ENCODE measurements at regions not wholly inside any gene's neighbourhood (a gene's known extent, or its start where the extent isn't known, plus 50 kb on each side); places are given as distances from the start of the nearest gene placed in this dataset.

DNA sequence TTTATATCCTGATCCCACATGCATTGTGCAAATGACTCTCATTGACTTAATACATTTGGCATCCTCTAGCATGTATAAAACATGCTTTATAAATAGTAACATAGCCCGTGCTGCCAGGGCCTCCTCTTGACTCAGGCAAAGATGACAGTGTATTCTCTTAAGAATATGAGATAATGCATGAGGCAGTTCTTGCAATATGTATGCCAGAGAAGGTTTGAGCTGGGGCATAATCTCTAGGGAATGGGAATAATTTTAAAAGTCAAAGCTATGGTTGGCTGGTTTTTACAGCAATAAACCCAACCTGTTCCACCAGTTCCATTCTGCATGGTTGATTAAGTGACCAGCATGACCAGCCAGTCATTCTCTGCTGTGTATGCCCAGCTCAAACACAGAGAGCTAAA lies 179.0 kb upstream of the PFN2 start:
- H3K4me3 Mint-ChIP-seq, result no peak overlapping the region
- DNase-seq (ENCODE audit: low read depth, low spot score), result no peak

DNA sequence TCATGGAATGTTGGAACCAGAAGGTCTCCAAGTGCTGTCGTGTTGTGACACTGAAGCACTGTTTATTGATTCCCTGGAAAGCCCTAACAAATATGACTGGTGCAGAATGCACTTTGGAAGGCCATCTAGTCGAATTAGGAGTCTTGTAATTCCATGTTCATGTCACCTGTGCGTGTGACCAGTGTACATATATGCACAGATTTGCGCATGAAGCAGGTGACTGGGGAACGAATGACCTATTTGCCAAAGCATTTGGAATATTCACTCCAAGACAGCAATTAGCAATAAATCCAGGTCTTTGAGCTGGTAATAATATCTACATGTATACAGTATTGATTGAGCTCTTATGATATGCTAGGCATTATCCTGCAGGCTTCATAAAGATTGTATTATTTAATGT lies 177.5 kb upstream of the PFN2 start:
- TF ChIP-seq, protein P1, sequence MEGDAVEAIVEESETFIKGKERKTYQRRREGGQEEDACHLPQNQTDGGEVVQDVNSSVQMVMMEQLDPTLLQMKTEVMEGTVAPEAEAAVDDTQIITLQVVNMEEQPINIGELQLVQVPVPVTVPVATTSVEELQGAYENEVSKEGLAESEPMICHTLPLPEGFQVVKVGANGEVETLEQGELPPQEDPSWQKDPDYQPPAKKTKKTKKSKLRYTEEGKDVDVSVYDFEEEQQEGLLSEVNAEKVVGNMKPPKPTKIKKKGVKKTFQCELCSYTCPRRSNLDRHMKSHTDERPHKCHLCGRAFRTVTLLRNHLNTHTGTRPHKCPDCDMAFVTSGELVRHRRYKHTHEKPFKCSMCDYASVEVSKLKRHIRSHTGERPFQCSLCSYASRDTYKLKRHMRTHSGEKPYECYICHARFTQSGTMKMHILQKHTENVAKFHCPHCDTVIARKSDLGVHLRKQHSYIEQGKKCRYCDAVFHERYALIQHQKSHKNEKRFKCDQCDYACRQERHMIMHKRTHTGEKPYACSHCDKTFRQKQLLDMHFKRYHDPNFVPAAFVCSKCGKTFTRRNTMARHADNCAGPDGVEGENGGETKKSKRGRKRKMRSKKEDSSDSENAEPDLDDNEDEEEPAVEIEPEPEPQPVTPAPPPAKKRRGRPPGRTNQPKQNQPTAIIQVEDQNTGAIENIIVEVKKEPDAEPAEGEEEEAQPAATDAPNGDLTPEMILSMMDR (conservative IDR thresholded peaks at IDR 0.05), result no peak
- Mint-ChIP-seq H3K36me3 (ENCODE audit: low read depth) (no peaks in the 10 kb centered on the region), H3K4me1 (peaks cover 13% of the 10 kb centered on the region), H3K4me3 (no peak overlapping the region), H3K9me3 (peaks cover 2% of the 10 kb centered on the region), H3K27ac (ENCODE audit: unreplicated experiment) (no peak overlapping the region), H3K27me3 (ENCODE audit: low read depth) (no peaks in the 10 kb centered on the region)
- DNase-seq (ENCODE audit: low read depth, low spot score), result no peak

More for the DNA sequence above, 179.0 kb upstream of the PFN2 start:
- Mint-ChIP-seq H3K27me3 (ENCODE audit: low read depth) (no peaks in the 10 kb centered on the region), H3K4me1 (peaks cover 13% of the 10 kb centered on the region), H3K36me3 (ENCODE audit: low read depth) (no peaks in the 10 kb centered on the region), H3K27ac (ENCODE audit: unreplicated experiment) (no peak overlapping the region), H3K9me3 (peaks cover 6% of the 10 kb centered on the region)
- TF ChIP-seq, protein P1 (conservative IDR thresholded peaks at IDR 0.05), result no peak

DNA sequence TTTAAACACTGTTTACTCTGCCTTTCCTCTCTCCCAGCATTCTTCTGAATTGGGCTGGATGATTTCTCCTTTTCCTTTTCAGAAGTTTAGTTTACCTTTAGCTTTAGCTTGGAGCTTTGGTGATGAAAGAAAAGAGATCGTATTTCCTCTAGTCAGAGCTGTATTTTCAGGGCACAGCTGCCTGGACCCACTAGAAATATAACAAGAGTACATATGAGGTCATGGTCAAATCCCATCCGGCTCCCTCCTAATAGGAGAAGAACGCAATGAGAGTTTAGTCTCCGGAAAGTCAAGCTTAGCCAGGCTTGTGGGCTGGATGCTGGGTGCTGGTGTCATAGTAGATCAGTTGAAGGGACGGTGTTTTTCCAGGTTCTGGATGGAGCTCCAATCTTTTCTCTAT lies 177.1 kb upstream of the PFN2 start:
- Mint-ChIP-seq H3K4me3 (no peak overlapping the region), H3K4me1 (peaks cover 13% of the 10 kb centered on the region), H3K36me3 (ENCODE audit: low read depth) (no peaks in the 10 kb centered on the region), H3K9me3 (peaks cover 1% of the 10 kb centered on the region), H3K27me3 (ENCODE audit: low read depth) (no peaks in the 10 kb centered on the region), H3K27ac (ENCODE audit: unreplicated experiment) (no peak overlapping the region)
- DNase-seq (ENCODE audit: low read depth, low spot score), result no peak
- TF ChIP-seq, protein P1 (conservative IDR thresholded peaks at IDR 0.05), result no peak

DNA sequence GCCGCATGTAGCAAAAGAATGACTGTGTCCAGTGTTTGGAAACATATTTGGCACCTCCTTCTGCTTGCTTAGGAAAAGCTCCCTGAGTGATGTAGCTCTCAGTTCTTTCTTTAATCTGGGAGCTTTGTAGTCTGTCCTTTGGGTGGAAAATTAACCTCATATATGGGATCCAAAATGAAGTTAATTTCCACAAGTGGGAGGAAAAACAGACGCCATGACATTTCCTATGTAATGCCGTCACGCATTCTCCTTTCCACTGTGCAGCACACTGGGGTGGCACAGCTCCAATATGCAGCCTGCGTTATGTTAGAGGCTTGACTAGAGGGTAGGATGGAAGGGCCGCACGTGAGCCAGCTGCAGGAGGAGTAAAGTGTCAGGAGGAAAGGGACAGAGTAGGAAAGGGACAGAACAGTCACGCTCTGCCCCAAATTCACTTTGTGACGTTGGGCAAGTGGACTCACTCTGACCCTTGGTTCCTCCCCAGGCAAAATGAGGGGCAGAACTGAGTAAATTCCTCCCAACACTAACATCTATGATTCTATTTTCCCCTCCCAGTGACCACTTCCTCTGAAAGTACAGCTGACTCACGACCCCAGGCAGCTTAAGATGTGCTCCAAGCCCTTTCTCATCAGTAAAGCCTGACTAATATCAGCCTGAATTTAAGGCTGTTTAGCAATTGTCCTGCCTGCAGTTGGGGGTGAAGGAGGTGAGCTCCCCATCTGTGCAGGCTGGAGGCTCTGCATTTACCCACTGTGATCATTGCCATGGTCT lies 176.5 kb upstream of the PFN2 start:
- Mint-ChIP-seq H3K36me3 (ENCODE audit: low read depth) (no peaks in the 10 kb centered on the region), H3K4me3 (no peak overlapping the region), H3K27me3 (ENCODE audit: low read depth) (no peaks in the 10 kb centered on the region), H3K27ac (ENCODE audit: unreplicated experiment) (no peak overlapping the region), H3K9me3 (no peaks in the 10 kb centered on the region), H3K4me1 (peaks cover 13% of the 10 kb centered on the region)
- DNase-seq (ENCODE audit: low read depth, low spot score), result no peak
- TF ChIP-seq, protein P1 (conservative IDR thresholded peaks at IDR 0.05), result no peak

DNA sequence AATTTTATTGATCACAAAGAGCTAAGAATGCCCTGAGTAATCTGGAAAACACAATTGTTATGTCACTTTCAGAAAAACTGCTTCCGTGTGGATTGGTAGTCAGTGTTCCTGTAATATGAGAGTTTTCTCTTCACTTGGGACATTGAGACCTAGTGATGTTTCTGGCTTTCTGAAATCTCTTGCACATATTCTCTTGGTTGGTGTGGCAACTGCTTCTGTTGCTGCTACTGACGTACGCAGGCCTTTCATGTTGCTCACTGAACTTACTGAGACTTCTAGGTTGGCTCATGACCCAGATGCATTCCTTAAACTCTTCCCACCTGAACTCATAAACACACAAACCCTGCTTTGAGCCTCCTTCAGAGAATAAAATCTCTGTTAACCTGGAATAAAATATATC lies 175.0 kb upstream of the PFN2 start:
- TF ChIP-seq, protein P1 (conservative IDR thresholded peaks at IDR 0.05), result no peak
- H3K4me3 Mint-ChIP-seq, result no peak overlapping the region
- H3K9me3 Mint-ChIP-seq, result no peaks in the 10 kb centered on the region

More for the DNA sequence above, 175.0 kb upstream of the PFN2 start:
- peaks cover 13% of the 10 kb centered on the region for H3K4me1 Mint-ChIP-seq
- H3K27ac Mint-ChIP-seq (ENCODE audit: unreplicated experiment), result no peak overlapping the region
- H3K27me3 Mint-ChIP-seq (ENCODE audit: low read depth), result no peaks in the 10 kb centered on the region
- no peaks in the 10 kb centered on the region for H3K36me3 Mint-ChIP-seq (ENCODE audit: low read depth)
- no peak for DNase-seq (ENCODE audit: low read depth, low spot score)

Measured in neural crest cell (in vitro differentiated cells).